NCI-H2029 treated with DMSO at 0.1 percent for 48 hours (cell line): ENCODE measurements at regions not wholly inside any gene's neighbourhood (a gene's known extent, or its start where the extent isn't known, plus 50 kb on each side); places are given as distances from the start of the nearest gene placed in this dataset.

ENCODE experiments used
- DNase-seq: peaks from one replicate; lab custom pipeline; 2025; lab: John Stamatoyannopoulos, UW

DNA sequence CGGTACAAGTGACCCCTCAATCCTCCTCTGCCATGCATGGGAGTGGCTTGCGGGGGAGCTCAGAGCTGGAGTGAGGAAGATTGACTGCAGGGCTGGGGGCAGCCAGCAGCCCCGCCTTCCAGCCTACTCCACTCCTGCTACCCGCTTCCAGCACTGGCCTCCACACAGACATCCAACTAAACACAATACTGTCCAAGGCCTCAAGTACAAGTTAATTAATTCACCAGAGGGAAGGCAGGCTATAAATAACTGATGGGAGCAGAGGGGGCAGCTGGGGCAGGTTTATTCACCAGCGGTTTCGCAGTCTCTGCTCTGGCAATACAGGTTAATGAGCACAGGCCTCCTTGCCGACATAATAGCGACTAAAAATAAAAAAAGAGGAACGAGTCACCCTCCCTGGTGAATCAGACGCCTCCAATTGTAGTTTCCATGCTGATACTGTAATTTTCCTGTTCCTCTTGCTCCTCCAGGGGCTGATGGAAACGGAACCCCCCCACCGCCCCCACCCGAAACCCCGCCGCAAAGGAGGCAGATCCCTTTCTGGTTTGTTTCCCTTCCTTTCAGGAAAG, 166.4 kb upstream of the TLE3 start:
- no peak for DNase-seq

DNA sequence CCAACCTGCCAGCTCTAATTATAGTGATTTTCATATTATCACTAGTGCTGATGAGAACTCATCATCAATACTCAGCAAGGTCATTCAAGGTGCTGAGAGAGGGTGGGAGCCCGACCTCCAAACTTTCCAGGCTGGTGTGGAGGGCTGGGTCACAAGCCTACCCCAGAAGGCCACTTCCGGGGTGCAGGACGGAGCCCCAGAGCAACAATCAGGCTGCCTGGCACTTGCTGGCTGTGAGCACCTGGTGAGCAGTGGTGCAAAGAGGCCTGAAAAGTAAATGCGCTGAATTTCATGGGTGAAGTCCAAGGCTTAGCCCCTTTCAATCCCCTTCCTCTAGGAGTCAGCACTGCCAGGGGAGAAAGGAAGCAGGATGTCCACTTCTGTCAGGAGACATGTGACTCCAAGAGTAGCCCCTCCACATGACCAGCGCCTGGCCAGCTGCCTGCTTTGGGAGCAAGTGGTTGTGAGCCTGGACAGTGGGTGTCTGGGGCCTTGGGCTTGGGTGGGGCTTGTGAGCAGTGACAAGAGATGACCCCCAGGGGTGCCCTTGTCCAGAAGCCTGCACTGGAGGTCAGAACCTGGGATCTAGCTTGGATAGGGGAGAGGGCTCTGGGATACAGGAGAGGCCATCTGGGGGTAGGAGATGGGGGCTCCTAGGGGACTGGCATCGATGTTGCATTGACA, 165.0 kb upstream of the TLE3 start:
- no peak for DNase-seq

DNA sequence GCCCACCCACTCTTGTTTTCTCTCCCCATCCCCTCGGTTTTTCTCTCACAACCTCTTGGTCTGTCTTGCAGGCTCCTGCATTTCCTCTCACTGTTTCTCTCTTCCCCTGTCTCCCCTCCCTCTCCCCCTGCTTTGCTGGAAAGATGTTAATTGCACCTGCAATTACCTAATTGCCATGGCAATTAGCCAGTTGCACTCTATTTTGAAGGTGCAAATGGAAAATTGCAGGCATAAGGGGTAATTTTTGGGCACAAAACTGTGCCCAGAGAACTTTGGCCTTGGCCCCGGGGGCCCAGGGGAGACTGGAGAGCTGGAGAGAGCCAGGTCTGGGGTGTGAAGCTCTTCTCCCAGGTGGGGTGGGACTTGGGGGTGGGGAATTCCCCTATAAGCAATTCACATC, 164.5 kb upstream of the TLE3 start:
- no peak for DNase-seq

DNA sequence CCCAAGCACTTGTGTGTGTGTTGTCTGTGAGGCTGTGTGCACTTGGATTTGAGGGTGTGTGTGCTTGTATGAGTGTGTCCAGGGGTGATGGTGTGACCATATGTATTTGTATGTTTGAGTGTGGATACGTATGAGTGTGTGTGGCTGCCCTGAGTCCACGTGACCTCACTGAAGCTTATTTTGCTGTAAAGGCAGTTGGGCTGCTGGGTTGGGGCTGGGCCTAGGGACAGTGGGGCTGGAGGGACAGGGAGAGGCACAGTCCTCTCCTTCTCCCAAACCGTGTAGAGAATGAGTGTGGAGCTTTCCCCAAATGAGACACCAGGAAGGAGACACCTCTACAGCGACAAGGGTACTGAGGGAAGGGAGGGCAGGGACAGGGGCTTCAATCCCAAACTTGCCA, 163.4 kb upstream of the TLE3 start:
- DNase-seq, result no peak

DNA sequence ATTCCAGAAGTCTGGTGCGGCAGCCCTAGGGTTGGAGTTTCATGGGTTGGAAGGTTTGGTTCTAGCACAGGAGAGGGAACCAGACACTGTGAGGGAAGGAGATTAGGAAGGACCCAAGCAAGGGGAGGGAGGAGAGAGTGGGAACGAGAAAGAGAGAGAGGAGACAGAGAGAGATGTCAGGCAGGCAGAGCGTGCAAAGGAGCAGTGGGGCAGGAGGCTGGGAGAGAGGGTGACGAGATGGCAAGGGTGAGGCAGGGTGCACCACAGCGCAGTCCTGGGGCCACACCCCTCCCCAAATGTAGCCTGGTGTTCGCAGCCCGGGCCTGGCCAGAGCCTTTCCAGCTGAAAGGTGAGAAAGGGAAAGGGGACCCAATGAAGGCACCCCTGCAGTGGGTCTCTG, 162.9 kb upstream of the TLE3 start:
- no peak for DNase-seq

DNA sequence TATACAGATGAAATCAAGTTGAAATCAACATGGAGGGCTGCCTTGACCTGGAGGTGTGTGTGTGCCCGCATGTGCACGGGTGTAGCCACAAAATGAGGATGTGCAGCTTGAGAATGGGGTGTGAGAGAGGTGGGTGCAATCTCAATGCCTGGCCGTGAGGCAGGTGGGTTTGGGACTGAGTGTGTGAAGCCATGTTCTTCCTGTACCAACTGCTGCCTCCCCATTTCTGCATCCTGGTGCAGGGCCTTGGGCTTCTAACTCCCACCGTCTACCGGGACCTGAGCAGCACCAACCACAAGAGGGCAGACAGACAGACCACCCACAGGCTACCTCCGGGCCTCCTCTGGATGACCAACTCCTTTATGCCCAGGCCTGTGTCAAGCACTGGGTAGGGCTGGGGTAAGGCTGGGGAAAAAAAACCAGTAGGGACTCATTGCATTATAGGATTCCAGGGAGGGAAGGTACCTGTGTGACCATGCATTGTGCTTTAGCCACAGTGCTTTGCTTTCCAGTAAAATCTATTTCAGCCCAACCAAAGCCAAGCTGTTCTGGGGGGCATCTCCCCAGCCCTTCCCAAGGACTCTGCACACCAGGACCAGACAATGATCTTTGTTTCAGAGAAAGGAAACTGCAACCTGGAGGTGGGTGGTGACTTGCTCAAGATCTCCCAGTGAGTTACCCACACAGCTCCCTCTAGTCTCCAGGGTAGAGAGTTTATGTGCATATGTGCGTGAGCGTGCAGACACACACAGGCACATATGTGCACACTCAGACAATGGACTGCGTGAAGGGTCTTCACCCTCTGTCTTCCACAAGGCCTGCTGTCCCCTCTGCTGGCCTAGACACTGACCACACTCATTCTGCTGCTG, 162.2 kb upstream of the TLE3 start:
- no peak for DNase-seq

DNA sequence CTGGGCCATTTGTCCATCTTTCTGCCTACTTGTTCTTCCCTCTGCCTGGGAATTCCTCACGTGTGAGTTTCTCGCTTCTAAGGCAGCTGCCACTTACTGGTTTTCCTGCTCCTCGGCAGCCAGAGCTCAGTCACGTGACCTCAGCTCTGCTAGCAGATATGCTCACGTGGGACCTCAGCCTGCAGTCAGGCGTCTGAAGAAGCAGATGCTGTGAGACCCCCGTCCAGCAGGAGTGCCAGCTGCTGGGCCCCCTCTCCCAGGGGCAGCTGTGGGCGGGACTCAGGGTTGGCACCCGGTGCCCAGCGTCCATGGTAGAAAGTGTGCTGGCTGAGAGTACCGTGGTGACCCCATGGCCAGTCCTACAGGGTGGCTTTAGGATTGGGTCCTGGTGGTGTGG, 161.3 kb upstream of the TLE3 start:
- no peak for DNase-seq

DNA sequence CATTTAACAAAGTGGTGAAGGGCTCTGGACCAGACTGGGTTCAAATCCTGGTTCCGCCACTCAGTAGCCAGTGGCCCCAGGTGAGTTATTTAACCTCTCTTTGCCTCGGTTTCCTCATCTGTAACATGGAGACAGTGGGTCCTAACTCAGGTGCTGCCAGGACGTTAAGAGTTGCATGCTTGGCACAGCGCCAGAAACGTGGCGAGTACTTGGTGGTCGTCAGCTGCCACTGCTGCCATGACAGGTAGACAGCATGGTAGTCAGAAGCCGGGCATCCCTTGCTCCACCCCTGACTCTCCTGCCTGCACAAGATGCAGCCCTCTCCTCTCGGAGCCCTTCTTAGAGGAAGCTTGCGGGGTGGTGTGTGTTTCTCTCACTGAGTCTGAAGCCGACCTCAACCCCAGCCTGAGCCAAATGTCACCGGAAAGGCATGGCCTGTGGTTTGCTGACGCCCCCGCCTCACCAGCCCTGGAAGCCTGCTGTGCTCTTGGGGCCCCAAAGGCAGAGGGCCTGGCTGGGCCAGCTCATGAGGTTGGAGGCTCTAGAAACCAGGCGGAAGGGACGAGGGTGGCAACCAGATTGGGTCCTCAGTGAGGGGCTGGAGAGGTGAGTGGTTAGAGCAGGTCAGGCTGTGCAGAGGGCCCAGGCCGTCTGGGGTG, 160.8 kb upstream of the TLE3 start:
- DNase-seq, result no peak

DNA sequence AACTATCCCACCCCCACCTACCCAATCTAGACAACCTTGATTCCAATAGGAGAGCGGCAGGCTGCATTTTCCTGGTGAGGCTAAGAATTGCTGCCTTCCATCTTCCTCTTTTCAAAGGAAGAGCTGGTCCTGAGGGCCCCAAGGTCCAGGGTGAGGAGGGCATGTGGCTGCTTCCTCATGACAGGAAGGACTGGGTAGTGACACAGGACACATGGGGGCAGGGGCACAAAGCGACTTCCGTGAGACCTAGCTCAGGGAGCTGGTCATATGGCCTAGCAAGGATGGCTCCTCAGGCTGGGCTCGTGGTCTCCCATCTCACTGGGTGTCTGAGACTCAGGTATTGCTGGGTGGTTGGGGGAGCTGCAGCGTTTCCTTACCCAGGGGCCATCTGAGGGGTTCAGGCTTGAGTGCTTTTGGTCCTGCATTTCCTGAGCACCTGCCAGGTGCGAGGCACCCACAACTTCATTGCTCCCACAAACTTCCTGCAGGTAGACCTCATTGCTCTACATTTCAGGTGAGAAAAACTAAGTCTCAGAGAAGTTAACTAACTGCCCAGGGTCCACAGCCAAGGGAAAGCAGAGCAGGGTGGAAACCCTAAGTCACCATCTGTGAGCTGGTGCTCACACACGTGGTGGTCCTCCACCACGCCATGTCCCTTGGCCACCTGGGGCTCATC, 160.0 kb upstream of the TLE3 start:
- DNase-seq, result no peak

DNA sequence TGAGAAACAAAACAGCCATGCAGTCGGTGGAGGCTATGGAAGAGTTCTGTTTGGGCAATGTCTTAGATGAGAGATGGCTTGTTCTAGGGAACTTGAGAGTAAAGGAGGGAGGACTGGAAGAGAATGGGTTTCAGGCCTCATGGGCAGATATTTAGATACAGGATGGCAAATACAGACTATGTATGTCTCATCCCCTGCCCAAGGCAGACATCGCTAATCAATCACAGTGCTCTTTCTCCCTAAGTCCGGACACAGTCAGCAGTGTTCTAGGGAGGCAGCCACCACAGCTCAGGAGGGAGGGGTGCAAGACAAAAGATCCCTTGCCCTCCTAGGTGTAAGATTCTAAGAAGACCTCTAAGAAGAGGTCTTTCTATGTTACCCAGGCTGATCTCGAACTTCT, 159.3 kb upstream of the TLE3 start:
- no peak for DNase-seq

DNA sequence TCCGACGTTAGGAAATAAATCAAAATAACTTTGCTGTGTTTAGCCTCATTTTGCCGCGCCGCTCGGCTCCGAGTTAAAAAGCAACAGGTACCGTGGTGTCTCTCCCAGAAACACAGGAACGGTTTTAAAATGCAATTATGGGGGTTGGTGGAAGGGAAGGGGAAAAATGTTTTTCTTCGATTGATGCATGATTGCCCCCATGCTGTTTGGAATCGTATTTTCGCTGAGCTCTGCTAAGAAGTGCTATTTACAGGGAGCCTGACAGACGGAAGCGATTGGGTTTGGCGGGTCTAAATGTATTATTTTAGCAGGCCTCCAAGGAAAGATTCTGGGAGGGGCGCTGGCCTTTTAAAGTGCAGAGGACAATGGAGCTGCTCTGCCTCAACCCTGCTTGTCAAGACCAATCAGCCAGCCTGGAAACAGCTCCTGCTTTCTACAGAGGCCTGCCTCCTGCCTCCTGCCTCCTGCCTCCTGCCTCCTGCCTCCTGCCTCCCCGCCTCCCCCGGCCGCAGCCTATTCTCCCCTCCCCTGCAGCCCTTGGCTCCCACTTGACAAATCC, 156.7 kb upstream of the TLE3 start:
- DNase-seq, result no peak

DNA sequence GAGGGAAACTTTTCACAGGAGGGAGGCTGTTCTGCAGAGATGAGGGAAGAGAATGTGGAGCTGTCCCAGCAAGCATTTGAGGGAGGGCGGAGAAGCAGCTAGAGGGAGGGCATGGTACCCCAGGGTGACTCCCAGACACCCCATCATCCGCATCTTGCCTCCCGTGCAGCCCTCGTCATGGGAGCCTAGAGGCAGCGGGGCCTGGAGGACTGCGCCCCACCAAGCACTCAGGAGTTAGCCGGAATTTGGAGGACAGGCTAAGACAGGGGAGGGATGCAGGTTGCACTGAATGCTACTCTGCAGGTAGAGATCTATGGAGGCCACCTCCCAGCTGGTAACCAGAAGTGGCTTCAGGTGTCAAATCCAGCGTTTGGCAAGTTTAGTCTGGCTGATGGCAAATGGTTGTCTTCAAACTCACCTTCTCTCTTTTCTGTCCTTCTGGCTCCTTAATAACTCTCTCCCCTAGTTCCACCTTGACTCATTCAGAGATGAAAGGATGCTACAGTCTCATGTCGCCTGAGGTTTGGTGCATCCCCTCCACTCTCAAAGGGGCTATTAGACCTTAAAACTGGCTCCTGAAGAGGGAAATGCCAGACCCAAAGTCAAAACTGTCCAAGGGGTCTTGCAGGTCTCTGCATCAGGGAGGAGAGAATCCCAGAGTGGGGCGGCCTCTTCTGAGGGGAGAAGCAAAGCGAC, 155.9 kb upstream of the TLE3 start:
- DNase-seq, result no peak

DNA sequence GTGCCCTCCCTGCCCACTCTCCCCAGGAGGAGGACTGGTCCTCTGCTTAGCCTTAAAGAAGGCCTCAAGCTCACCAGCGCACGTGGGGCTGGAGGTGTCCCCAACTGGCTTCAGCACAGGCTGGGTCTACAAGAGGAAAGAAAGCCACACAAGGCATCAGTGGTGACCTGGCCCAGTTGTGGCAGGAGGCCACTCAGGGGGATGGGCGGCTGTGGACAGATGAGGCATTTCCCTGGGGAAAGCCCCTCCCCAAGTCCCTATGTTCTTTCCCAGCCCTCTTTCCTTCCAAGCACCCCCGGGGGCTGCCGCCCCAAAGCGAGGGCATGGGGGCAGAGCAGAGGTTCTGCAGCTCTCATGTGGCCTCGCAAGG, 155.2 kb upstream of the TLE3 start:
- DNase-seq, result no peak

DNA sequence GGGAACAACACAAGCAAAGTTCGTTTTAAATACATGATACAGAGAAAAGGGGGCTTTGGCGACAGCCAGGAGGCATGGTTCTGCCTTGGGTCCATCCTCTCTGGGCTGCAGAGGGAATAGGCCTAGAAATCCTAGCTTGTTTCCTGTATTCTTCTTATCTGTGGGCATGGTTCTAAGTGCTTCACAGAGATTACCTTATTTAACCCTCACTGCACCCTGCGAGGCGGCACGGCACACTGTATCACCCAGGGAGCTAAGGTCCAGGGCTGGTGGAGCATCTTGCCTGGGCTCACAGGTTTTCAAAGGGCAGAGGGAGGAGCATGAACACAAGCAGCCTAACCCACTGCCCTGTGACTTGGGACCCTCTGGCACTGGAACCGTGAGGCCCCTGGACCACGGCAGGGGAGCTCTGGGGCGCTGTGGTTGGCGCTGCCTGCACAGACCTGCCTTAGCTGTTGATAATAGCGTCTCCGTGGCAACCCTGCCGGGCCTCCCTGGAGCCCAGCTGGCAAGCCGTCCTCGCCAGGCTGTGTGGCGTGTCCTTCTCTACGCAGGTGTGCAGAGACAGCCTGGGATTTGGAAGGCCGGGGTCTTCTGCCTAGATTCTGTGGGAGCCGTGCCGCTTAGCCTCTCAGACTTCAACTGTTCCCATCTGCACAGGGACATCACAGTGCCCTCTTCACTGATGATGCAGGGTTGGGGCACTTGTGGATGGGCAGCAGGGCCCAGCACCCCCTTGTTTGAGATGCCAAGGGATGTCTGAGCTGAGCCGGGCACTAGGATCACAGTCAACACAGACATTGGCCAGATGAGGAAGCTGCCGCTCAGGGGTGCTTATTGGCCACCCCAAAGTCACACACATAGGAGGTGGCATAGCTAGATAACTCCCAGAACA, 154.6 kb upstream of the TLE3 start:
- DNase-seq, result no peak

DNA sequence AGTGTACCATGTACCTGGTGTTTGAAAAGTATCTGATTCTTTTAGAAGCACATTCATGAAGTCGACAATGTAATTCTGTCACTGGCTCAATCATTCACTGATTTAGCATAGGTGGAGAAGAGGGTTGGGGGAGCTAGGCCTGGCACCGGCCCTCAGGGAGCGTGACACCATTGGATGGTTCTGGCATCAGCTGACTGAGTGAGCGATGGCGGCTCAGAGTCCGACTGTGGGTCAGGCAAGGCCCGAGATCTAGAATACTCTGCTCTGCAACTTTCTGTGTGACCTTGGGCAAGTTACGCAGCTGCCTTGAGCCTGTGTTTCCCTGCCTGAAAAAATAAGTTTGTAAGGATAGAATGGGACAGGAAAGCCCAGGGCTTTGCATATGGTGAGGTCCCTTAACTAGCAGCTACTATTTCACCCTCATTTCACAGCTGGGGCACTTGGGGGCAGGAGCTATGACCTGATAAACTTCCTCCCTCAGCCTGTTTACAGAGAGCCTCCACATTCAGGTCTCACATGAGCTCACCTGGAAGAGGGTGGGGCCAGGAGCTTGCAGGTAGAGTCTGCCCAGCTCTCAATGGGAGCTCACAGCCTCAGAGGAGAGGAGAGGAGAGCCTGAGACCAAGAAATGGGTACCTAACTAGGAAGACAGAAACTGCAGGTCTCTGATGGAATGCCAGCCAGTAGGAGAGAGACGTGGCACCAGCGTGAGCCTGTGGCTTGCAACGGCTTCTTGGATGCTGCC, 153.7 kb upstream of the TLE3 start:
- DNase-seq, result no peak

DNA sequence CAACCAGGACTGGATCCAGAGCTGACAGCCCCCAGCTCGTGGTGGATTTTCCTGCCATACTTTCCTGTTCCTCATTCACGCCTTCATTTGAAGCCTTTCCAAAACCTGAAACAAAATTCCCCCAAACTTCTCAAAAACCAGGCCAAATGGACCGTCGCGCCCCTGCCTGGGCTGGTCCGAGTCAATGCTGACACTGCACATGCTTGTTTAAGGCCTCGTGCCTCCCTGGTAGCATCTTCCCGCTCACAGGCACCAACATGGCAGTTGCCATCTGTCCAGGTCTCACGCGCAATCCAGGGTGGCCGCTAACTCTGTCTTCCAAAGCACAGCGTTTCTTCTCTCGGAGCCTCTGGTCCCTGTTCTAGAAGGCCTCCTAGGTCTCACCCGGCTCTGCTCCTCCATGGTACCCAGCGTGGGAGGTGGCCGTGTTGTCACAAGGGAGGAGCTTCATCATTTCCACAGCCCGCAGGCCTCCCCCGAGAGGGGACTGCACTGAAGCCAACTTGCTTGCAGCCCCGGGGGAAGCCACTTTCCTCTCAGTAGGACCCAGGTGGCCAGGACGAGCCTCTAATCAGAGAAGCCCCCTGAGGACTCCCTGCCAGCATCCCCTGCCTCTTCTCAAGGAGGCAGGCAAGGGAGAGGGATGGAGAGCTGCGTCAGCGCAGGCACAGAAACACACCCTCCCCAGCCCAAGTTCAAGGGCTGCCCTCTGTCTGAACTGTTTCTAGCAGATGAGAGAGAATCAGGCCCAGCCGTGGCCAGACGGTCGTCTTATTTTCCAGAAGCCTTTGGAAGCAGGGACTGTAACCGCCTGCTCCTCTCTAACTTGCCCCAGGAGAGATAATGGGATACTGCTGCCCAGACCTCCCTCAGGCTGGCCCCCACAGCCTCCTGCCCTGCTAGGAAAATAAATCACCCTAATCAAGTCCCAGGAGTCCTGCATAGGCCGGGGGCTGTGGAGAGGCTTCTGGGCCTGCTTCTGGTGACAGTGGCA, 152.8 kb upstream of the TLE3 start:
- DNase-seq, result no peak

DNA sequence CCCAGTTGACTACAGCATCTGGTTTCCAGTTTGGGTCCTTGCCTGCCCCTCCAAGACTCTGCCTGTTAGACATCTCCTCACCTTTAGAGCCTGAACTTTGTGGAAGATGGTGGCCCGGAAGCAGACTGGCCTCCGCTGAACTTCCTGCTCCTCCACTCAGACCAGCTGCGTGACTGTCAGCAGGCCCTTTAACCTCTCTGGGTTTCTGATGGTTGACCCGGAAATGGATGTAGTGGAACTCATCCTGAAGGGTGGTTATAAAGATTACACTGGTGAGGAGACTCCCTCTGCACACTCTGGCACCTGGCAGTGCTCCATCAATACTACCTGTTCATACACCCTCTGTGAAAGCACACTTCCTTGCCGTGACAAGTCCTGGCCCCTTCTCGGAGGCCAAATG, 151.9 kb upstream of the TLE3 start:
- DNase-seq, result no peak
